CD1c-positive myeloid dendritic cell (primary cell): ENCODE measurements at regions not wholly inside any gene's neighbourhood (a gene's known extent, or its start where the extent isn't known, plus 50 kb on each side); places are given as distances from the start of the nearest gene placed in this dataset.
"Not testable (repeated sequence)": the region's sequence is repeated elsewhere in the genome, so short reads cannot be mapped to it uniquely, and the experiment has no call there.

Experiments
- DNase-seq: peaks from one replicate; pipeline ENCODE4 v3.0.0-alpha.2; 2016; ENCODE audit errors: extremely low spot score

DNA sequence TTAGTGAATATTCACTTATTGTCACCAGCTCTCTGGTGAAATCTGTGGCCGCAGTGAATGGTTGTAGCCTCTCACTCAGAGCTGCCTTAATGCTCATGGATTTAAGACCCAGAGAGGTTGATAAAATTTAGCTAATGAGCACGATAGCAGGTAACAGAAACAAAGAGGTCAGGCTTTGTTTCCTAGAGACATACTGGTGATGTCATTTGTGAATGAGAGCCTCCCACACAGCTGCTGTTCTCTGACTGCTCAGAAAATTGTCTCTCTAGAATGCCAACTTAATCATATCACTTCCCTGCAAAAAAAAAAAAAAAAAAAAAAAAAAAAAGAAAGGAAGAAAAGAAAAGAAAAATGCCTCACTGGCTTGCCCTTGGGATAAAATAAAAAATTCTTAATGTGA lies 411.7 kb upstream of the MYT1L start:
- no peak for DNase-seq

DNA sequence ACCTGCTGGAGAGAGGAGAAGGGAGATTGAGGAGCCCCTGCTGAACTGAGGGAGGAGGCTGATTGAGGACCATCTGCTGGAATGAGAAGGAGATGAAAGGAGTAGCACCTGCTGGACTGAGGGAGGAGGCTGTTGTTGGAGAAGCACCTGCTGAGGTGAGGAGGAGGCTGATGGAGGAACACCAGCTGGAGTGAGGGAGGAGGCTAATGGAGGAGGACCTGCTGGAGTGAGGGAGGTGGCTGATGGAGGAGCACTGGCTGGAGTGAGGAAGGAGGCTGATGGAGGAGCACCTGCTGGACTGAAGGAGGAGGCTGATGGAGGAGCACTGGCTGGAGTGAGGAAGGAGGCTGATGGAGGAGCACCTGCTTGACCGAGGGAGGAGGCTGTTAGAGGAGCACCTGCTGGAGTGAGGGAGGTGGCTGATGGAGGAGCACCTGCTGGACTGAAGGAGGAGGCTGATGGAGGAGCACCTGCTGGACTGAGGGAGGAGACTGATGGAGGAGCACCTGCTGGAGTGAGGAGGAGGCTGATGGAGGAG lies 409.2 kb upstream of the MYT1L start:
- DNase-seq, result no peak

DNA sequence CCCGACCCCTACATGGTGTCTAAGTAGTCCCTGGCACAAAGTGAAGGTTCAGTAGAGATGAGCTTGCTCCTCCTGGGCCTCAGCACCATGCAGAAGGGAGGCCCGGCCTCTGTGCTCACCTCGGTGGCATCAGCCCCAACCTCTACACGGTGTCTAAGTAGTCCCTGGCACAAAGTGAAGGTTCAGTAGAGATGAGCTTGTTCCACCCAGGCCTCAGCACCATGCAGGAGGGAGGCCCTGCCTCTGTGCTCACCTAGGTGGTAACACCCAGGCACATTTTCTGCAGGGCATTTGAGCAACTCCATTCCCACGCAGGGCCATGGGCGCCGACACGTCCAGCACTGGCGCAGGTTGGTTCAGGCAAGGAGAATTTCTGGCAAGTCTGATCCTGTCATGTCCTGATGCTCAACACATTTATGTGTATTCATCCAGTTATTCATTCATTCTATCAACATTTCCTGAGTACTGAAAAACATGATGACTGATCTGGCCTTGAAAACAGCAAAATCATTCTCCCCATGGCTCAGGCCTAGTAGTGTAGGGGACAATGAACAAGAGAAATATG lies 408.2 kb upstream of the MYT1L start:
- DNase-seq, result no peak

- no peak for DNase-seq
Measured at GRCh38 chr2:2738684-2739083, 407.6 kb upstream of the MYT1L start.

- DNase-seq, result no peak
Measured at GRCh38 chr2:2738276-2738675, 407.2 kb upstream of the MYT1L start.

- no peak for DNase-seq
Measured at GRCh38 chr2:2735041-2735440, 404.0 kb upstream of the MYT1L start.

GRCh38 chr2:2734308-2734707 lies 403.2 kb upstream of the MYT1L start:
- no peak for DNase-seq

GRCh38 chr2:2733818-2734217 lies 402.7 kb upstream of the MYT1L start:
- DNase-seq, result no peak

GRCh38 chr2:2732331-2733119 lies 401.4 kb upstream of the MYT1L start:
- no peak for DNase-seq

- DNase-seq, result no peak
Measured at GRCh38 chr2:2731816-2732284, 400.8 kb upstream of the MYT1L start.

GRCh38 chr2:2731101-2731815 lies 400.2 kb upstream of the MYT1L start:
- no peak for DNase-seq

GRCh38 chr2:2730301-2730833 lies 399.3 kb upstream of the MYT1L start:
- no peak for DNase-seq

DNA sequence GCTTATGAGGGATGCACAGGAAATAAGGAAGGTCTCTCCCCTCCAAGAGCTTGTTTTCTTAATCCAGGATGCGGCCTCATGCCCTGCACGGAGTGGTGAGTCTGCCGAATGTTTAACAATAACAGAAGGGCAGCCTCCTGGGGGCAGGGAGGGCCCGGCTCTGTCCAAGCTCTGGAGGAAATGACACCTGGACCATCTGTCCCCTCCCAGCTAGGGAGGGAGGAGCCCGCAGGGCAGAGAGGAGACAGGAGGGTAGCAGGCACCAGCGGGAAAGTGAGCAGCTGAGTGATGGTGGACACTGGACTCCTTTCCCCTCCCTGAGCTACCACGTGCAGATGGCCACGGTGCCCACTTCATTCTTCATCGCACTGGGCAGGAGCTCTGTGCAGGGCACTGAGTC lies 398.2 kb upstream of the MYT1L start:
- DNase-seq, result no peak

DNA sequence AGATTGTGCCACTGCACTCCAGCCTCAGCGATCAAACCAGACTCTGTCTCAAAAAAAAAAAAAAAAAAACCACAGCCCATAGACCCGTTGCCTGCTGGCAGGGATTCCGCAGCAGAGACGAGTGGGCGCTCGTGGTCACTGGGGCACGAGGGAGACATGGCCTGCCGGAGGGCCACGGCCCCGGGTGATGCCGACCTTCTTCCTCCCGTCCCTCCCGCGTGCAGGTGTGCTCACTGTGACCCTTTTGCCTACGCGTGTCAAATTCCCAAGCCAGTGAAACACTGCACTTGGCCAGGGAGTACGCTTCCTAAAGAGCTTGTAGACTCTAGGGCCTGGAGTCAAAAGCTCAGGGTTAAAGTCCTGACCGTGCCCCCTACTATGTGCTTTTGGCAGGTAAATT lies 397.6 kb upstream of the MYT1L start:
- no peak for DNase-seq

GRCh38 chr2:2727876-2728511 lies 396.9 kb upstream of the MYT1L start:
- DNase-seq, result no peak

- DNase-seq, result no peak
Measured at GRCh38 chr2:2726163-2726562, 395.1 kb upstream of the MYT1L start.

DNA sequence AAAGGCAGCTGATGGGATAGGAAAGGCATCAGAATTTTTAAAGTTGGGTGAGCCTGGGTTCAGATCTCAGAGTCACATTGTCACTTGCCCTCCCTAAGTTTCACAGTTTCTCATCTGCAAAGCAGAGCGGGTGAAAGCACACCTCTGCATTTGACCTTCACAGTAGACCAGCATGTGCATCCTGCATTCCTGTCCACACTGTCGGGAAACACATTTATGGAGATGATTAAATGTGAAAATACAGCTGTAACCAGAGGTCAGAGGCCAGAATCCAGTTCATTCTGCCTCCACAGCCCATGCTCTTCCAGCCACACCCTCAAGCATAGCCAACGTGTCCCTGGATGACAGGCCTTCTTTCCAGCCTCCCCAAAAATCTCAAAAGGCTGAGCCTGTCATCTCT lies 392.0 kb upstream of the MYT1L start:
- no peak for DNase-seq

DNA sequence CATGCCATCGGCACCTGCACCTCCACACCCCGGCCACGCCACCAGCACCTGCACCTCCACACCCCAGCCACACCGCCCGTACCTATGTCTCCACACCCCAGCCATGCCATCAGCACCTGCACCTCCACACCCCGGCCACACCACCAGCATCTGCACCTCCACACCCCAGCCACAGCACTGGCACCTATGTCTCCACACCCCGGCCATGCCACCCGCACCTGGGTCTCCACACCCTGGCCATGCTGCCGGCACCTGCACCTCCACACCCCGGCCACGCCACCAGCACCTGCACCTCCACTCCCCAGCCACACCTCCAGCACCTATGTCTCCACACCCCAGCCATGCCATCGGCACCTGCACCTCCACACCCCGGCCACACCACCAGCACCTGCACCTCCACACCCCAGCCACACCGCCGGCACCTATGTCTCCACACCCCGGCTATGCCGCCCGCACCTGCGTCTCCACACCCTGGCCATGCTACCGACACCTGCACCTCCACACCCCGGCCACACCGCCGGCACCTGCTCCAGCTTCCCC lies 390.3 kb upstream of the MYT1L start:
- no peak for DNase-seq

DNA sequence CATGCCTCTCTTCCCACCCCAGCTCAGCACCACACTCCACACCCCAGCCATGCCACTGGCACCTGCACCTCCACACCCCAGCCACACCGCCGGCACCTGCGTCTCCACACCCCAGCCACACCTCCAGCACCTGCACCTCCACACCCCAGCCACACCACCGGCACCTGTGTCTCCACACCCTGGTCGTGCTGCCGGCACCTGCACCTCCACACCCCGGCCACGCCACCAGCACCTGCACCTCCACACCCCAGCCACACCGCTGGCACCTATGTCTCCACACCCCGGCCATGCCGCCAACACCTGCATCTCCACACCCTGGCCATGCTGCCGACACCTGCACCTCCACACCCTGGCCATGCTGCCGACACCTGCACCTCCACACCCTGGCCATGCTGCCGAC lies 389.7 kb upstream of the MYT1L start:
- DNase-seq, result not testable (repeated sequence)

DNA sequence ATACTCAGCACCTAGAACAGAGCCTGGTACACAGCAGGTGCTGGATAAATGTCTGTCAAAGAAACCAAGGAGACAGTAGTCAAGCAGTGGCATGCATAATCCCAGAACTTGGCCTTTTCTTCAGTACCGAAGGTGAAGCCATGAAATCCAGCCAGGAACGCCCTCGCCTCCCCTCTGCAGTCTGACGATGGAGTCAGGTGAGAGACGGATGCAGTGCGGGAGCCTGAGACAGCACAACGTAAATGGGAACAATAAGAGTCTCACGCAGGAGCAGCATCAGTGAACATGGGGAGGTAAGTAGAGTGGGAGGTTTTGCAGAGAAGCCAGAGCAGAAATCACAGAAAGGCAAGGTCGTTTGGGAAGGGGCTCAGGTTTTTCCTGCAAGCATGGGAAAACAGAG lies 389.3 kb upstream of the MYT1L start:
- no peak for DNase-seq

- no peak for DNase-seq
Measured at GRCh38 chr2:2719781-2720180, 388.7 kb upstream of the MYT1L start.

DNA sequence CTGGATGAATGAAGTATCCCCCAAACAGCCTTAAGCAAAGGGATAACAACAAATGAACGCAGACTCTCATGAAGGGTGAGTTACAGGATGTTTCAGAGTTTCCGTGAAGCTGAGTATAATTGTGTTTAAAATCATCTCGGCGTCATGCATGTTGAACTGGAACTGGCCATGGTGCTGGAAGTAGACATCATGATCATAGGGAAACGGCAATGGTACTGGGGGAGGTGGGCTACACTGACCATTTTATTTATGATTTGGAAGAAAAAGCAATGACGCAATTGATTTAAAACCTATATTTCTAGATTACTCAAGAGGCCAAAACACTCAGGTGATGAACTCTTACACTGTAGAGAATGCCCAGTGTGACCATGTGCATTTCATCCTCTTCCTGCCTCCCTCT lies 387.9 kb upstream of the MYT1L start:
- DNase-seq, result no peak
